ENCODE measurements at regions not wholly inside any gene's neighbourhood (a gene's known extent, or its start where the extent isn't known, plus 50 kb on each side); places are given as distances from the start of the nearest gene placed in this dataset.

DNA sequence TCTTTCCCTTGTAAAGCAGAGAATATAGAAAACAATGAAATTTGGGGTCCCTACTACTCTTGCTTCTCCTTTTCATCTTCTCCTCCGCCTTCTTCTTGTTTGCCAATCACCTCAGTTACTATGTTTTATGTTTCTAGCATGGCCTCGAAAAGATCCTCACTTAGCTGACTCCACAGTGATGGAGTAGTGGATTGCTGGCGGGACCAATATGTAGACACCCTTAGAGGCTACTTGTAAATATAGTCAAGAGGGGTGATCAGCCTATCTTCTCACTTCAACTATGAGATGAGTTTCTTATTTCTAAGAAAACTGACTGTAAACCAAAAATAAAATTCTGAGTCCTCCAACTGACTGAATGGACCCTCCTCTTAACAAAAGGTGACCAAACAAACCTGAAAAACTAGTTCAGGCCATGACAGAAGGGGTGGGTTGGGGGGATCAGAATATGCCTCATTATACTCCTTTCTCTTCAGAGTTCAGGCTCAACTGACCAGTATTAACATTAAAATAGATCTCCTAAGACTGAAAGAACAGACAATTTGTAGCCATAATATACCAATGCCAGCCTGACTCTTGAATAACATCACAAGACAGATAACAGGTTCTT lies 829.0 kb downstream of the TLE4 start:
- intact Hi-C loops (cut with micrococcal nuclease) (no loop called here), dilution Hi-C loops (cut with MboI; ENCODE audit: extremely low pct_ligation_motif_present, low sequenced_read_pairs) (no loop called here)
- H3K4me1 ChIP-seq (ENCODE audit: control insufficient read depth, extremely low read depth, insufficient read depth, low read length), result no peaks in the 10 kb centered on the region
- CTCF ChIA-PET, result no interaction called here
- no peak overlapping the region for H3K4me3 ChIP-seq (replicated peaks in 1 of 3; ENCODE audit: insufficient read depth in 1 of 3, low read depth in 1 of 3, low read length in 3 of 3)
- H2AFZ ChIP-seq (ENCODE audit: low read depth, low read length), result no peak overlapping the region
- no peak for TF ChIP-seq POLR2A (IDR thresholded peaks at IDR 0.05; ENCODE audit: low read depth, low read length)
- no peak for TF ChIP-seq JUN (IDR thresholded peaks at IDR 0.05; ENCODE audit: borderline replicate concordance, insufficient read depth, insufficient read length, low read depth)
- no peak for TF ChIP-seq GATA2 (IDR thresholded peaks at IDR 0.05; ENCODE audit: insufficient read depth, insufficient read length, low read depth, low read length)
- no peak for TF ChIP-seq FOS (IDR thresholded peaks at IDR 0.05; ENCODE audit: borderline replicate concordance, insufficient read depth, low read length)
- no peak for TF ChIP-seq EZH2 (IDR thresholded peaks at IDR 0.05; ENCODE audit: borderline replicate concordance, low read depth, low read length, severe bottlenecking)
- no peak for TF ChIP-seq CTCF (IDR thresholded peaks at IDR 0.05; ENCODE audit: extremely low read depth in 1 of 2, insufficient read depth in 1 of 2, low read depth in 1 of 2, low read length in 2 of 2)
- TF ChIP-seq POLR2AphosphoS5 (IDR thresholded peaks at IDR 0.05; ENCODE audit: insufficient read depth, low read depth, low read length), result no peak
- TF ChIP-seq, protein P1, sequence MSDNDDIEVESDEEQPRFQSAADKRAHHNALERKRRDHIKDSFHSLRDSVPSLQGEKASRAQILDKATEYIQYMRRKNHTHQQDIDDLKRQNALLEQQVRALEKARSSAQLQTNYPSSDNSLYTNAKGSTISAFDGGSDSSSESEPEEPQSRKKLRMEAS (IDR thresholded peaks at IDR 0.05; ENCODE audit: insufficient read depth, insufficient read length), result no peak
- no peak for TF ChIP-seq MYC (IDR thresholded peaks at IDR 0.05; ENCODE audit: low read depth, low read length)
- no peaks in the 10 kb centered on the region for H3K79me2 ChIP-seq (ENCODE audit: control insufficient read depth, insufficient read depth, low read length)
- POLR2A ChIA-PET, result no interaction called here
- no peak for DNase-seq (ENCODE audit: low read depth, low spot score)
- no peaks in the 10 kb centered on the region for H3K9me1 ChIP-seq (replicated peaks; ENCODE audit: control insufficient read depth, extremely low read depth, insufficient read depth, low read length)
- BruUV-seq (replicated peaks), result no TSS peak
- no peaks in the 10 kb centered on the region for H4K20me1 ChIP-seq (replicated peaks; ENCODE audit: control insufficient read depth, extremely low read depth, insufficient read depth, low read length)
- H3K27ac ChIP-seq (ENCODE audit: insufficient read depth, low read depth, low read length), result no peak overlapping the region
- H3K9ac ChIP-seq (replicated peaks; ENCODE audit: extremely low read depth, insufficient read depth, low read length), result no peak overlapping the region
- FAIRE-seq, result no peak
- no peaks in the 10 kb centered on the region for H3K27me3 ChIP-seq (ENCODE audit: control insufficient read depth in 2 of 2, insufficient read depth in 2 of 2, low read length in 2 of 2)
- no peaks in the 10 kb centered on the region for H3K36me3 ChIP-seq (ENCODE audit: control insufficient read depth in 2 of 2, extremely low read depth in 1 of 2, insufficient read depth in 2 of 2, low read length in 2 of 2)
- no peaks in the 10 kb centered on the region for H3K9me3 ChIP-seq (replicated peaks; ENCODE audit: control insufficient read depth, insufficient read depth, low read length)
- H3K4me2 ChIP-seq (ENCODE audit: insufficient read depth, low read length), result no peak overlapping the region
